Tibial nerve (tissue), 4 donors: ENCODE measurements at regions not wholly inside any gene's neighbourhood (a gene's known extent, or its start where the extent isn't known, plus 50 kb on each side); places are given as distances from the start of the nearest gene placed in this dataset.
"Not testable (repeated sequence)": the region's sequence is repeated elsewhere in the genome, so short reads cannot be mapped to it uniquely, and the experiment has no call there.

ENCODE experiments used
- DNase-seq, 2 donors: peaks; one replicate each; pipeline ENCODE4 v3.0.0-alpha.2; 2019; ENCODE audit warnings: low spot score in 2 of 2
- H3K27ac ChIP-seq, 4 donors: fragments of 200-600 bp; sonication (generic) in 3 of 4; one replicate each; pipeline ENCODE4 v1.5.1; 2017 to 2019; ENCODE audit warnings: mild to moderate bottlenecking in 1 of 4
- H3K27me3 ChIP-seq, 2 donors: fragments of 200-600 bp; sonication (generic) in 1 of 2; one replicate each; pipeline versions ENCODE4 v1.5.1 to v1.6.0; 2017 to 2019
- H3K36me3 ChIP-seq, 3 donors: fragments of 200-600 bp; sonication (generic); one replicate each; pipeline ENCODE4 v1.5.1; 2018 to 2019
- H3K4me1 ChIP-seq, 4 donors: fragments of 200-600 bp; sonication (generic) in 3 of 4; one replicate each; pipeline ENCODE4 v1.5.1; 2017 to 2019
- H3K4me3 ChIP-seq, 4 donors: fragments of 200-600 bp; sonication (generic) in 3 of 4; one replicate each; pipeline ENCODE4 v1.5.1; 2017 to 2019; ENCODE audit warnings: mild to moderate bottlenecking in 1 of 4, moderate library complexity in 1 of 4
- H3K9me3 ChIP-seq, 4 donors: fragments of 200-600 bp; sonication (generic) in 3 of 4; one replicate each; pipeline ENCODE4 v1.5.1; 2017 to 2019
- EP300 ChIP-seq, 2 donors: sonication (generic); formaldehyde crosslinking; IDR thresholded peaks; one replicate each; pipeline ENCODE4 v1.6.1; 2017; ENCODE audit warnings: antibody characterized with exemption in 2 of 2, mild to moderate bottlenecking in 1 of 2
- POLR2A ChIP-seq, 2 donors: fragments of 450-650 bp; IDR thresholded peaks; one replicate each; pipeline ENCODE4 v1.6.1; 2017; ENCODE audit warnings: antibody characterized with exemption in 2 of 2, mild to moderate bottlenecking in 2 of 2, moderate library complexity in 2 of 2
- WGBS, 2 donors: methylation state at CpG; one replicate each; pipeline ENCODE4 v1.1.5; 2018; 5-methylcytosine and 5-hydroxymethylcytosine counted together
- TF ChIP-seq, protein P1 (sequence below), 5 experiments: fragments of 200-600 bp in 3 of 5; fragments of 450-650 bp in 2 of 5; sonication (generic) in 3 of 5; IDR thresholded peaks; one replicate each; pipeline ENCODE4 v1.5.1; 2016 to 2019; ENCODE audit warnings: antibody characterized with exemption in 5 of 5, mild to moderate bottlenecking in 3 of 5, moderate library complexity in 2 of 5

DNA sequence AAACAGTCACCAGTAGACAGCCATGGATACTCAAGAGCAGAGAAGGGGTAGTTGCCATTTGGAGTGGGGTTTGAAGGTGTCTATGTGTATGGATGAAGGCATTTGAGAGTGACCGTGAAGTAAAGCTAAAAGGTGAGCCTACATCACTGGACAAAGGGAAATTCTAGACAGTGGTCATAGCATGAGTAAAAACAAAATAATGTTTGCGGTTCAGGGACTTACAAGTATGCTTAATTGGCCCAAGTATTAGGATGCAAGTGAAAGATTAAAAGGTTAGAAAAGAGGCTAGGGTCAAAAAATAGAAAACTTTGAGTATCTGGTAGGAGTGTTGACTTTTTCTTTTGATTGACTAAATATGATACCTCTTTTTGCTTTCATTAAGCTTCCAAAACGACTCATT, 238.1 kb upstream of the SLC8A1 start:
- Histone ChIP-seq H3K27ac (peak overlapping the region in 1 of 4 donors; percentile 62), H3K9me3 (no peaks in the 10 kb centered on the region), H3K27me3 (no peaks in the 10 kb centered on the region), H3K36me3 (no peaks in the 10 kb centered on the region), H3K4me1 (peaks cover 0 to 6% (median 0%) of the 10 kb centered on the region in 4 donors), H3K4me3 (no peak overlapping the region)
- WGBS, 2 donors = 84 to 89% methylated on average over 3 of the region's 3 CpGs
- TF ChIP-seq, protein P1, sequence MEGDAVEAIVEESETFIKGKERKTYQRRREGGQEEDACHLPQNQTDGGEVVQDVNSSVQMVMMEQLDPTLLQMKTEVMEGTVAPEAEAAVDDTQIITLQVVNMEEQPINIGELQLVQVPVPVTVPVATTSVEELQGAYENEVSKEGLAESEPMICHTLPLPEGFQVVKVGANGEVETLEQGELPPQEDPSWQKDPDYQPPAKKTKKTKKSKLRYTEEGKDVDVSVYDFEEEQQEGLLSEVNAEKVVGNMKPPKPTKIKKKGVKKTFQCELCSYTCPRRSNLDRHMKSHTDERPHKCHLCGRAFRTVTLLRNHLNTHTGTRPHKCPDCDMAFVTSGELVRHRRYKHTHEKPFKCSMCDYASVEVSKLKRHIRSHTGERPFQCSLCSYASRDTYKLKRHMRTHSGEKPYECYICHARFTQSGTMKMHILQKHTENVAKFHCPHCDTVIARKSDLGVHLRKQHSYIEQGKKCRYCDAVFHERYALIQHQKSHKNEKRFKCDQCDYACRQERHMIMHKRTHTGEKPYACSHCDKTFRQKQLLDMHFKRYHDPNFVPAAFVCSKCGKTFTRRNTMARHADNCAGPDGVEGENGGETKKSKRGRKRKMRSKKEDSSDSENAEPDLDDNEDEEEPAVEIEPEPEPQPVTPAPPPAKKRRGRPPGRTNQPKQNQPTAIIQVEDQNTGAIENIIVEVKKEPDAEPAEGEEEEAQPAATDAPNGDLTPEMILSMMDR (IDR thresholded peaks at IDR 0.05) = no peak
- TF ChIP-seq EP300 (IDR thresholded peaks at IDR 0.05) (no peak), POLR2A (IDR thresholded peaks at IDR 0.05) (no peak)
- no peak for DNase-seq

DNA sequence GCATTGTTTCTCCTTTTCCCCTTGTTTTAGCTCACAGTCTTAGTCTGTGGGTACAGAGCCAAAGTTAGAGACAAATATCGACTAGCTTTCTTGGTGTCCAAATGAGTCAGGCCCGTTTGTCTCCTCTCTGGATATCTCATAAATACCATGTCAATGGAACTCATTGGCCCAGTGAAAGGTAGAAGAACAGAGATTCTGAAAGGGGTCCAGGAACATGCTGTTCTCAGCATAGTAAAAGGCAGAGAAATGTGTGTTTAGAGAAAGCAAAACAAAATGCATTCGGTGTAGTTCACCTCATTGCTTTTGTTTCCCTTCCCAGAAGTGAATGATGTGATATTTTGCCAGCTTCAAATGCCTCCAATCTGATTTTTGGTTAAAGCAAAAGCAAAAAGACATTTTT, 238.6 kb upstream of the SLC8A1 start:
- Histone ChIP-seq H3K9me3 (no peaks in the 10 kb centered on the region), H3K27ac (peak overlapping the region in 2 of 4 donors; percentile 28 to 62), H3K36me3 (no peaks in the 10 kb centered on the region), H3K4me3 (no peak overlapping the region), H3K27me3 (no peaks in the 10 kb centered on the region), H3K4me1 (peaks cover 0 to 6% (median 0%) of the 10 kb centered on the region in 4 donors)
- no peak for DNase-seq
- TF ChIP-seq EP300 (IDR thresholded peaks at IDR 0.05) = no peak
- TF ChIP-seq, protein P1 (IDR thresholded peaks at IDR 0.05) = no peak
- TF ChIP-seq POLR2A (IDR thresholded peaks at IDR 0.05) = no peak
- 62 to 76% methylated on average over 3 of the region's 3 CpGs for WGBS, 2 donors

DNA sequence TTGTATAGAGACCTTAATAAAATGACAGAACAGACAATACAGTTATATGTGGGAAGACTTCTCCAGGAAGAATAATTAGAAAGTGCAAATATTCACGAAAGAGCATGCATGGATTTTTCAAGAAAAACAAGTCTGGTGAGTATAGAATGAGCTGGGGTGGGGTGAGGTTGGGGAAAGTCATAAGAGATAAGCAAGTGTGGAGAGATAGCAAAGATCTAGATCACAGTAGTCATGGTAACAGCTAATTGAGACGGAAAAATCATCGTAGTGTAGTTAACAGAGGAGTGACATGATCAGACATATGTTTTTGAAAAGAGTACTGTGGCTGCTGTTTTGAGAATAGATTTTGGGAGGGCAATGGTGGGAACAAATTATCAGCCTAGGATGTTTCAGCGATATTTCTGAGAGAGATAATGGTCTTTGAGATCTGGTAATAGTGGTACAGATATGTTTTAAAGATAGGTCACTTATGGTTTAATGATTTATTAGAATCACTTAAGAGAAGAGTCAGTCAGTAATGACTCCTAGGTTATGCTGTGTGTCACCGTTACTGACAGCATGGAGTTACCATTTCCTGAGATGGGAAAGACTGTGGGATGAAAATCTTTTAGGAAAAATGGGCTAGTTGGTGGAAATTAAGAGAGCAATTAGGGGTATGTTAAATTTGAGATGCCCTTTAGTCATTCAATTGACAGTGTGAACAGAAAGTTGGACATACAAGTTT, 248.5 kb upstream of the SLC8A1 start:
- Histone ChIP-seq H3K36me3 (no peaks in the 10 kb centered on the region), H3K4me1 (no peaks in the 10 kb centered on the region), H3K27ac (no peak overlapping the region), H3K27me3 (no peaks in the 10 kb centered on the region), H3K9me3 (no peaks in the 10 kb centered on the region), H3K4me3 (no peak overlapping the region)
- 67 to 68% methylated on average over 5 of the region's 5 CpGs for WGBS, 2 donors
- no peak for DNase-seq
- TF ChIP-seq EP300 (IDR thresholded peaks at IDR 0.05) = no peak
- TF ChIP-seq, protein P1 (IDR thresholded peaks at IDR 0.05) = no peak

DNA sequence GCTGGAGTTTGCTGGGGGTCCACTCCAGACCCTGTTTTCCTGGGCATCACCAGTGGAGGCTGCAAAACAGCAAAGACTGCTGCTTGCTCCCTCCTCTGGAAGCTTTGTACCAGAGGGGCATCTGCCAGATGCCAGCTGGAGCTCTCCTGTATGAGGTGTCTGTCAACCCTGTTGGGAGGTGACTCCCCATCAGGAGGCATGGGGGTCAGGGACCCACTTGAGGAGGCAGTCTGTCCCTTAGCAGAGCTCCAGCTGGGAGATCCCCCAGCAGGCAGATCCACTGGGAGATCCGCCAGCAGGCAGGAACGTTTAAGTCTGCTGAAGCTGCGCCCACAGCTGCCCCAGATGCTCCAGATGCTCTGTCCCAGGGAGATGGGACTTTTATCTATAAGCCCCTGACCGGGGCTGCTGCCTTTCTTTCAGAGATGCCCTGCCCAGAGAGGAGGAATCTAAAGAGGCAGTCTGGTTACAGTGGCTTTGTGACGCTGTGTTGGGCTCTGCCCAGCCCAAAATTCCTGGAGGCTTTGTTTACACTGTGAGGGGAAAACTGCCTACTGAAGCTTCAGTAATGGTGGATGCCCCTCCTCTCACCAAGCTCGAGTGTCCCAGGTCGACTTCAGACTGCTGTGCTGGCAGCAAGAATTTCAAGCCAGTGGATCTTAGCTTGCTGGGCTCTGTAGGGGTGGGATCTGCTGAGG, 260.5 kb upstream of the SLC8A1 start:
- not testable (repeated sequence) for H3K4me1 ChIP-seq, H3K27me3 ChIP-seq, H3K36me3 ChIP-seq, H3K9me3 ChIP-seq, H3K4me3 ChIP-seq, DNase-seq, H3K27ac ChIP-seq
- 48 to 56% methylated on average over 3 to 6 of the region's 7 CpGs for WGBS, 2 donors

DNA sequence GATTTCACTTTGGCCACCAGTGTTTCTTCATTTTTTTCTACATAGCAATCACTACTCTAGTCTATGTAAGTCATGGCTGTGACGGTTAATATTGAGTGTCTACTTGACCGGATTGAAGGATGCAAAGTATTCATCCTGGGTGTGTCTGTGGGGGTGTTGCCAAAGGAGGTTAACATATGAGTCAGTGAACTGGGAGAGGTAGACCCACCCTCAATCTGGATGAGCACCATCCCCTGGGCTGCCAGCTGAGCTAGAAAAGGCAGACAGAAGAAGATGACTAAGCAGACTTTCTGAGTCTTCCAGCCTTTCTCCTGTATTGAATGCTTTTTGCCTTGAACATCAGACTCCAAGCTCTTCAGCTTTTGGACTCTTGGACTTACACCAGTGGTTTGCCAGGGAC, 265.0 kb upstream of the SLC8A1 start:
- 62 to 82% methylated on average over 2 of the region's 2 CpGs for WGBS, 2 donors
- DNase-seq = no peak
- no peaks in the 10 kb centered on the region for H3K27me3 ChIP-seq
- no peaks in the 10 kb centered on the region for H3K4me1 ChIP-seq
- no peak overlapping the region for H3K27ac ChIP-seq
- TF ChIP-seq, protein P1 (IDR thresholded peaks at IDR 0.05) = no peak
- no peak for TF ChIP-seq EP300 (IDR thresholded peaks at IDR 0.05)
- TF ChIP-seq POLR2A (IDR thresholded peaks at IDR 0.05) = no peak
- no peaks in the 10 kb centered on the region for H3K9me3 ChIP-seq
- no peaks in the 10 kb centered on the region for H3K36me3 ChIP-seq
- no peak overlapping the region for H3K4me3 ChIP-seq
